ENCODE measurements at regions not wholly inside any gene's neighbourhood (a gene's known extent, or its start where the extent isn't known, plus 50 kb on each side); places are given as distances from the start of the nearest gene placed in this dataset.
"Not testable (repeated sequence)": the region's sequence is repeated elsewhere in the genome, so short reads cannot be mapped to it uniquely, and the experiment has no call there.

DNA sequence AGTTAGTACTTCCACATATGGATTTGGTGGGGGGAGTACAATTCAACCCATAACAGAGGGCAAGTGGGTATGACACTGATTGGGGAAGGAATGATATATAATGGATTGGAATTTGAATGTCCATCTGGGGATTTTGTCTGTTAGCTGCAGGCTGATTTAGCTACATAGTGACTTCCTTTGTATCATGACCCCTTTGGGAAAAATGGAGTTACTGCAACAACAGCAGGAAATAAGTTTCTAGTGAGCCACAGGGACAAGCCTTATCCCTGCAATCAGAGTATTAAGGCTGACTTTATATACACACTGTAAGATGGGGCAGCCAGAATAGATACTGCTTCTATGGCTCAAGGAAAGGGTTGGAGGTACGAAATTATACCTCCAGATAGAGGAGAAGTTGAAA is 404.4 kb upstream of the MEIS1 start:
- no peak for DNase-seq (ENCODE audit: low read depth)

GRCh38 chr2:66024391-66024790 is 410.5 kb upstream of the MEIS1 start:
- DNase-seq (ENCODE audit: low read depth), result no peak

GRCh38 chr2:66021296-66021695 is 413.6 kb upstream of the MEIS1 start:
- DNase-seq (ENCODE audit: low read depth), result no peak

GRCh38 chr2:66017763-66018162 is 417.2 kb upstream of the MEIS1 start:
- no peak for DNase-seq (ENCODE audit: low read depth)

GRCh38 chr2:66014450-66014849 is 420.5 kb upstream of the MEIS1 start:
- DNase-seq (ENCODE audit: low read depth), result no peak

- DNase-seq (ENCODE audit: low read depth), result no peak
Measured at GRCh38 chr2:66013456-66013855, 421.5 kb upstream of the MEIS1 start.

DNA sequence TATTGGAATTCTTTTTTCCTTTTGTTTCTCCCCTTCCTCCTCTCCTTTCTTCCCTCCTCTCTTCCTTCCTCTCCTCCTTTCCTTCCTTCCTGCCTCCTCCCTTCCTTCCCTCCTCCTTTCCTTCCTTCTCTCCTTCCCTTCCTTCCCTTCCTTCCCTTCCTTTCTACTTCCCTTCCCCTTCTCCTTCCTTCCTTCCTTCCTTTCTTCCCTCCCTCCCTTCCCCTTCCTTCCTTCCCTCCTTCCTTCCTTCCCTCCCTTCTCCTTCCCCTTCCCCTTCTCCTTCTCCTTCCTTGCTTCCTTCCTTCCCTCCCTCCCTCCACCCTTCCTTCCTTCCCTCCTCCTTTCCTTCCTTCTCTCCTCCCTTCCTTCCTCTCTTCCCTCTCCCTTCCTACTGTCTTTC is 431.0 kb upstream of the MEIS1 start:
- DNase-seq (ENCODE audit: low read depth), result no peak

GRCh38 chr2:66001538-66001937 is 433.4 kb upstream of the MEIS1 start:
- no peak for DNase-seq (ENCODE audit: low read depth)

GRCh38 chr2:66000901-66001300 is 434.0 kb upstream of the MEIS1 start:
- no peak for DNase-seq (ENCODE audit: low read depth)

DNA sequence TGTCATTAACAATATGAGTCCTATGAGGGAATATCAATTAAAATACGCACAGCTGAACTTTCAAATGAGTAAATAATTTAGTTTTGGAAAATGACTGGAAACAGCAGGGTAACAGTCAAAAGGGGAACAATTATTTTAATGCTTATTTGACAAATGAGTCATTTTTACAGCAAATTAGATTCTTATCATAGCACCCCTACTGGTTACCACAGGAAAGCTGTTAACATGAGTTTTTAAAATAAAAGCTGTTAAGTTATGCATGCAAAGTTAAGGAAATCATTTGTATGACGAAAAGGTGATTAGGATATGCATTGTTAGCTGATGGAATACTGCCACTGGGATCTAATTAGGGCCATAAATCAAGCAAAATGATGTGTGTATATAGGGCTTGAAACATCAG is 435.1 kb upstream of the MEIS1 start:
- no peak for DNase-seq (ENCODE audit: low read depth)

GRCh38 chr2:65999103-65999502 is 435.8 kb upstream of the MEIS1 start:
- DNase-seq (ENCODE audit: low read depth), result no peak

DNA sequence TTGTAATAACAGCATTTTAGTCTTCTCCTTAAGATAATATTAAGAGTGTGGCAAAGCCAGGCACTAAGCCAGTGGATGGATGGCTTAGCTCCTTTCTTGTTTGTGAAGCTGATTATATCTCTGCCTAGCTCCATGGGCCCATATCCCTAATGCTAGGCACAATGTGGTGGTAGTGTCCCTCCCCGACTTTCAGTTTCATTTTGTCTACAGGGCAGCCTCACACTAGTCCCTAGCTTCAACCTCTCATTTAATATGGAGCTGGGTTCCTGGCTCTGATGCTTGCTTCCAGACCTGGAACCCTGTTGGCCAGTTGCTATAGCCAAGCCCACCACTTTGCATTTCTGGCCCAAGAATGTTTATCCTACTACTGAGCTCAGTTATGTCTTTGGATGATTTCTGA is 437.0 kb upstream of the MEIS1 start:
- no peak for DNase-seq (ENCODE audit: low read depth)

DNA sequence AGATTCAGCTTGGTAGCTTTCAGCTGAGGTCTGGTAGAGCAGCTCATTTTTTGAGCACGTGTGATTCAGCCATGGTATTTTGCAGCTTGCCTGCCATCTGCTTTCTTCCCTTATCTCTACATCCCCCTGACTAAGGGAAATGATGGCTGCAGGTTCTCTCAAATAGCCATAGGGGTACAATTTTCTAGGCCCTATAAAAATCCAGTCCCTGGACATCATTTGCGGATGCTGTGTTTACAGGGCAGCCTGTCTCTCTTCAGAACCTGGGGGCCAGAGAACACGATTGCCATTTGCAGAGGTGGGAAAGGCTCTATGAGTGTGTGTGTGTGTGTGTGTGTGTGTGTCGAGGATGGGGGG is 442.7 kb upstream of the MEIS1 start:
- no peak for DNase-seq (ENCODE audit: low read depth)

DNA sequence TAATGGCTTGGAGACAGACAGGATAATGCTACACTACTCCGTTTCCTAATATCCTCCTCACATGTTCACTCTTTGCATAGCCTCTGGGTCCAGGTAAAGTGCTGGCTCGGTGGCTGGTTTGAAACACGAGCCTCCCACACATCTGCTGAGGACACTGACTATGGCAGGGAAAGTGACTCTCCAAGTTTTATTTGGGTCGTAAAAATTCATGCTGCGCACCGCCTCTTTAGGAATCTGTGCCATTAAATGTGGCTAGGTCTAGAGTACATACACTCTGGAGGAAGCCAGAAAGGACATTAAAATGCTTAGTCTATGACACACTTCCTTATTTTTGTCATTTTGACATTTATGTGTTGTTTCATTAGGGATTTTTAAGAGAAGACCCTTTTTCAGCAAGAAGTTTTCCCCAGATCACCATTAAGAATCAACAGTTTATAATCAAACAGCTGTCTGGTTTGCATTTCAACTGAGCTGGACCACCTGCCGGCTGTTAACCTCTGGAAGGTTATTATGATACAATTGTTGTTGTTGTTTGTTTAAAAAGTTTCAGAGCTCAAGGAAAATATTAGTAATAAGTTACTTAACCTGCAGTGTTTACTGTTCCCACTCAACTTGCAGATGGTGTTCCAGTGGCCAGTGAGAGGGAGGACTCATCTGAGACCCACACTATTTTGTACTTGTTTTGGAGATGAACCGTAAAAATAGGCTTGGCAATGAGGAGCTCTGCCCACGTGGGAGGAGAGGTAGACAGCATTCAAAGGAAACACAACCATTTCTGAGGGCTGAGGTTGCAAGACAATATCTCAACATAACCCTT is 443.3 kb upstream of the MEIS1 start:
- no peak for DNase-seq (ENCODE audit: low read depth)

- DNase-seq (ENCODE audit: low read depth), result no peak
Measured at GRCh38 chr2:65985986-65986385, 448.9 kb upstream of the MEIS1 start.

DNA sequence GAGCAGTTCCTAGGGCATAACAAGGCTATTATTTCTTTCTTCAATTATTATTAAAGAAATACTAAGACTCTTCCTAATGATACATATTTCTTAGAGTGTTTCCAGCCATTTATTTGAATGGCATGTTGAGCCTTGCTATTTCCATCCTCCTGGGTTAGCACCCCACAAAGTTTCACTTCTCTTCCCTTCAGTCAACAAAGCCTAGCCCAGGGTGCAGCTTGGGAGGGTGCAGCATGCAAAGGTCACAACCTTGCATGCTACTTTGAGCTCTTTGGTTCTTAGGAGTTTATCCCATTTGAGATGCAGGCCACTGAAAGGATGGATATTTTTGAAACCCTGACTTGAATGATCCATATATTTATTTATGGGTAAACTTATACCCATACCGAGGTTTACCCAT is 454.4 kb upstream of the MEIS1 start:
- DNase-seq (ENCODE audit: low read depth), result no peak

DNA sequence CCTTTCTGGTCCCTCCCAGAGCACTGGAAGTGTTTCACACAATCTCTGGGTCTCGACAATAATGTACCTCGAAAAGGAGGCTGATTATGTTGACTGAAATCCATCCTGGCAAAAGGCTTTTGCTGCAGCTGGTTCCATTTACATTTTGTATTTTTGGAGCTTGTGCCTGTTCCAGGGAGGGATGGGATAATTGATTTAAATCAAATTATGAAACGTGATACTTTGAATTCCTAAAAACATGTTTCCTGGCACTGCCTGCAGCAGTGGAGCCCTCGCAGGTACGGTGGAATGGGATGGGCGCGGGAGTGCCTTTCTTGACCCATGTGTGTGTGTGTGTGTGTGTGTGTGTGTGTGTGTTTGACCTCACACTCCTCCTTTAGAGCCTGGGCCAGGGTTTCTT is 455.5 kb upstream of the MEIS1 start:
- DNase-seq (ENCODE audit: low read depth), result no peak

- no peak for DNase-seq (ENCODE audit: low read depth)
Measured at GRCh38 chr2:65974067-65974723, 460.7 kb upstream of the MEIS1 start.

GRCh38 chr2:65969161-65969560 is 465.8 kb upstream of the MEIS1 start:
- no peak for DNase-seq (ENCODE audit: low read depth)

DNA sequence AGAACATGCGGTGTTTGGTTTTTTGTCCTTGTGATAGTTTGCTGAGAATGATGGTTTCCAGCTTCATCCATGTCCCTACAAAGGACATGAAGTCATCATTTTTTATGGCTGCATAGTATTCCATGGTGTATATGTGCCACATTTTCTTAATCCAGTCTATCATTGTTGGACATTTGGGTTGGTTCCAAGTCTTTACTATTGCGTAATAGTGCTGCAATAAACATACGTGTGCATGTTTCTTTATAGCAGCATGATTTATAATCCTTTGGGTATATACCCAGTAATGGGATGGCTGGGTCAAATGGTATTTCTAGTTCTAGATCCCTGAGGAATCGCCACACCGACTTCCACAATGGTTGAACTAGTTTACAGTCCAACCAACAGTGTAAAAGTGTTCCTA is 471.6 kb upstream of the MEIS1 start:
- not testable (repeated sequence) for DNase-seq (ENCODE audit: low read depth)

- DNase-seq (ENCODE audit: low read depth), result no peak
Measured at GRCh38 chr2:65960953-65961352, 474.0 kb upstream of the MEIS1 start.

DNA sequence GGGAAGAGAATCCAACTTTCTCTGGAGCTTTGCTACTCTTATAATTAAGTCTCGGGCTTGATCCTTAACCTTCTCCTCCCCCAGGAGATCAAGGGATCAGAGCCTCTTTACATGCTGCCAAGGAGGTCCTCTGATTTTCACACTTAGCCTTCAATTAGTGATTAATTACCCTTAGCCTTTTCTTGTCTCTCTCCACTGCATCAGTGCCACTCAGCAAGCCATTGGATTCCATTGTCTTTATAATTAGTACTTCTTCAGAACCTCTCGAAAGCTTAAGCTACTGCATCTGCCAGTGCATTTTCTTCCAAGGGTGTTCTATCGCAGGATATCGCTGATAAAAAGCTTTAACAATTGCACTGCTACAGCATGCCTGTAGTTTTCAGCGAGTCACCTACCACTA is 477.0 kb upstream of the MEIS1 start:
- no peak for DNase-seq (ENCODE audit: low read depth)

DNA sequence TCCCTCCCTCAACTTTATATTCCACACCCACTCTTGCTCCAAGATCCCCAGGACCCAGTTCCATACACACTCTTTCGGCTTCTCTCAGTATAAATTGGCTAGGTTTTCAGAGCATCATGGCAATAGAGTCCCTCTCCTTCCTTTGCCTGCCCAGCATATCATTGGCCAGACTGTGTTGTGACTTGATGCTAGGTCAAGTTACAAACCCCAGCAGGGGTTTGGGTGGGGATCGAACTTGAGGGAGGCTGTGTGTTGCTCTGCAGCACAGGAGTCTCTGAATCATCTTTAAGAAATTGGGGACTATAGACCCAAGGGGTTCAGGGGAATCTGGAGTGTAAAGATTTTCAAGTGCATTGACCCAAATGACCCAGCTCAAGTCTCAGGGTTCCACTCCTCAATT is 477.5 kb upstream of the MEIS1 start:
- DNase-seq (ENCODE audit: low read depth), result no peak

- DNase-seq (ENCODE audit: low read depth), result no peak
Measured at GRCh38 chr2:65955259-65955658, 479.7 kb upstream of the MEIS1 start.

Measured in activated T-cell treated with anti-CD3 and anti-CD28 coated beads for 48 hours (primary cell).